GM19452 (cell line): ENCODE measurements at regions not wholly inside any gene's neighbourhood (a gene's known extent, or its start where the extent isn't known, plus 50 kb on each side); places are given as distances from the start of the nearest gene placed in this dataset.

ENCODE experiments used
- ATAC-seq: cut with Tn5 transposase; IDR thresholded peaks from one replicate; pipeline ENCODE4 v1.9.1; 2021; ENCODE audit not compliant: unreplicated experiment

GRCh38 chr20:60407938-60408337, 449.7 kb downstream of the CDH26 start:
- ATAC-seq: no peak

- no peak for ATAC-seq
These were observed 450.2 kb downstream of the CDH26 start for GRCh38 chr20:60408435-60408834.

GRCh38 chr20:60410618-60411264, 452.5 kb downstream of the CDH26 start:
- no peak for ATAC-seq

GRCh38 chr20:60411813-60412212, 453.6 kb downstream of the CDH26 start:
- ATAC-seq: no peak

GRCh38 chr20:60420676-60421229, 462.5 kb downstream of the CDH26 start:
- no peak for ATAC-seq

GRCh38 chr20:60422848-60423247, 464.6 kb downstream of the CDH26 start:
- no peak for ATAC-seq

- ATAC-seq: no peak
These were observed 466.2 kb downstream of the CDH26 start for GRCh38 chr20:60424267-60424902.

- no peak for ATAC-seq
These were observed 469.3 kb downstream of the CDH26 start for GRCh38 chr20:60427516-60427915.

- no peak for ATAC-seq
These were observed 470.4 kb downstream of the CDH26 start for GRCh38 chr20:60428651-60429050.

- ATAC-seq: no peak
These were observed 472.3 kb downstream of the CDH26 start for GRCh38 chr20:60430516-60431001.

GRCh38 chr20:60431349-60431748, 473.1 kb downstream of the CDH26 start:
- no peak for ATAC-seq

GRCh38 chr20:60437418-60437817, 479.2 kb downstream of the CDH26 start:
- ATAC-seq: no peak

GRCh38 chr20:60446267-60447111, 488.3 kb downstream of the CDH26 start:
- ATAC-seq: no peak

GRCh38 chr20:60447703-60448102, 489.5 kb downstream of the CDH26 start:
- no peak for ATAC-seq

- ATAC-seq: no peak
These were observed 495.4 kb downstream of the CDH26 start for GRCh38 chr20:60453388-60454246.

GRCh38 chr20:60454491-60454890, 496.3 kb downstream of the CDH26 start:
- ATAC-seq: no peak

- ATAC-seq: no peak
These were observed 497.0 kb downstream of the CDH26 start for GRCh38 chr20:60455272-60455671.

- no peak for ATAC-seq
These were observed 501.0 kb downstream of the CDH26 start for GRCh38 chr20:60459212-60459611.

- ATAC-seq: no peak
These were observed 503.8 kb downstream of the CDH26 start for GRCh38 chr20:60461993-60462392.

- no peak for ATAC-seq
These were observed 505.6 kb downstream of the CDH26 start for GRCh38 chr20:60463798-60464197.

GRCh38 chr20:60465439-60465838, 507.2 kb downstream of the CDH26 start:
- no peak for ATAC-seq
